Skin epidermis (tissue), 12 donors: ENCODE measurements at regions not wholly inside any gene's neighbourhood (a gene's known extent, or its start where the extent isn't known, plus 50 kb on each side); places are given as distances from the start of the nearest gene placed in this dataset.

Experiments
- H3K27ac ChIP-seq, 21 experiments: fragments of 200-600 bp; sonication (generic) in 11 of 21; one replicate each; pipeline ENCODE4 v1.5.0; 2020; ENCODE audit warnings: mild to moderate bottlenecking in 3 of 21, inconsistent platforms in 2 of 21, moderate library complexity in 2 of 21
- H3K4me3 ChIP-seq, 7 experiments: fragments of 200-600 bp; sonication (generic) in 2 of 7; one replicate each; pipeline ENCODE4 v1.5.0; 2020; ENCODE audit warnings: inconsistent platforms in 2 of 7, mild to moderate bottlenecking in 2 of 7, moderate library complexity in 1 of 7

- H3K27ac ChIP-seq: no peak overlapping the region
Measured at GRCh38 chr7:124532166-124532565, 233.4 kb downstream of the GPR37 start.

DNA sequence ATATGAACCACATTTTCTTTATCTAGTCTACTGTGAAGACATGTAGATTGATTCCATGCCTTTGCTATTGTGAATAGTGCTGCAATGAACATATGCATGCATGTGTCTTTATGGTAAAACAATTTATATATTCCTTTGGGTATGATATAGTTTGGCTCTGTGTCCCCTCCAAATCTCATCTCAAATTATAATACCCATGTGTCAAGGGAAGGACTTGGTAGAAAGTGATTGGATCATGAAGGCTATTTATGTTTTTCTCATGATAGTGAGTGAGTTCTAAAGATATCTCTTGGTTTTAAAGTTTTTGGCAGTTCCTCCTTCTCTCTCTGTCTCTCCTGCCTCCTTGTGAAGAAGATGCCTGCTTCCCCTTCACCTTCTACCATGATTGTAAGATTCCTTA, 248.7 kb downstream of the GPR37 start:
- Histone ChIP-seq H3K27ac (no peak overlapping the region), H3K4me3 (no peak overlapping the region)

More at GRCh38 chr7:124532166-124532565, 233.4 kb downstream of the GPR37 start:
- no peak overlapping the region for H3K4me3 ChIP-seq

DNA sequence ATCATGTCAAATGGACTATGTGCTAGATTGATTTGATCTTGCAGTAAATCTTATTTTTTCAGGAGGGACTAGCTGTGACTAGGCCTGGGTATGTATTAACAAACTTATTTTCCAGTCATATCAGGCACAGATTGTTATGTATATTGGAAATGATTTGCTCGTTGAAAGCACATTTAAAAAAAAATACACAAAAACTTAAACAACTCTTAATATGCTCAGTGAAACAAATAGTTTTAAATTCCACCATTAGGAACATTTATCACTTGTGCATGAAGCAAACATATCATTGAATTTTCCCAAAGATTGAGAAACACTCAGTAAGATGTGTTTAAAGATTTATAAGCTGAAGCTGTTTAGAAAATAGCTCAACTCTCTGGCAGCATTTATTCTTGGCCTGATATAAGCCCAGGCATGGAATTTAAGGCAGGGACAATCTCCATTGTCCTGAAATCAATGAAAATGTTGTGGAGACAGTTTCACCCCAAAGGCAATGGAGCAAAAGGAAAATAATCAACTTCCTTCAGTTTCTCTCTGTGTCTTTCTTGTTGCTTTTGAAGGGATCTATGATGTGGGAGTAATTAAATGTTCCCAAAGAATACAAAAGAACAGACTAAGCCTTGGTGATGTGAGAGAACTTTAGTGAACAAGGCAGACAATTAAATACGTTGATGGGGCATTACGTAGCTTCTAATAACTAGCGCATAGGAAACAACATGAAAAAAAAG, 250.3 kb downstream of the GPR37 start:
- Histone ChIP-seq H3K27ac (no peak overlapping the region), H3K4me3 (no peak overlapping the region)

DNA sequence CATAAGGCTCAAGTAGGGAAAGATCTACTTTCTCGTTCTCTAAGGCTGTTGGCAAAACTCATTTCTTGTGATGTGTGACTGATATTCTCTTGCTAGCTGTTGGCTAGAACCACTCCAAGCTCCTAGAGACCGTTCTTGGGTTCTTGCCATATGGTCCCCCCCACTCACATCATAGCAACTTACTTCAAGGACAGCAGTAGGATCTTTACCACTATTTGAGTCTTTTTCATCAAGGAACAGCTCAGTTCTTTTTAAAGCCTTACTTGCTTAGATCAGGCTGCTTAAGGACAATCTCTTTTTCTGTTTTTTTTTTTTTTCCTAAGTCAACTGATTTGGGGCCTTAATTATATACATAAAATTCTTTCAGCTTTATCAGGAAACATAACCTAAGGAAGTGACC, 251.1 kb downstream of the GPR37 start:
- H3K4me3 ChIP-seq: no peak overlapping the region
- H3K27ac ChIP-seq: no peak overlapping the region

DNA sequence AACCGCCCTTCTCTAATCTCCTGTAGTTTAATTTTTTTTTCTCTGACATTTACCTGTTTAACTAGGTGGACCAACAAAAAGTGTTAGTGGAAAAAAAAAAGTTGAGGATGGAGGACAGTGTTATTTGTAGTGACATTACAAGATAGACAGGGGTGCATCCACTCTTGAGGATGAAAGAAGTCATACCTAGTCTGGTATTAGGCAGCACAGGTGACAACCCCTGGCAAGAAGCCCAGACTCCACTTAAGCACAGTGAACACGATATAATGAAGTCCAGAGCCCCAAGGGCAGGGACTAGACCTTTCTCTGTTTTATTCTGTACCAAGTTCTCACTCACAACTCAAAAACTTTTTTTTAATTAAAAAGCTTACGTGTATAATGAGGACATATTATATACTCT, 268.4 kb downstream of the GPR37 start:
- H3K27ac ChIP-seq: no peak overlapping the region
- H3K4me3 ChIP-seq: no peak overlapping the region

DNA sequence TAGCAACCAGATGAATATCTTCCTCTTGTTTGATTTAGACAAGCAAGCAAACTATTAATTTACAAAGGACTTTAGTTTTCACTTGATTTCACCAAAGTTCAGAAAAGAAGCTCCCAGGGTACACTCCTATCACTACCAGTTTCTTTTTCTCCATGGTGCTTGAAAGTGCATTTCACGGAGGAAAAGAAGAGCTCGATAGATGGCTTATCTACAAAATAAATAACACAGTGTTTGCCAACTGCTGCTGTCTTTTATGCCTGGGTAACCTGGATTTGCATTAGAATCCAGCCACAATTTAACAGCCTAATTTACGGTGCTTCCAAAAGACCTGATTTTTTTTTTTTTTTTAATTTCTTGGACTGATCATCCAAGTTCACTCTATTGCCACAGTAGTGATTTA, 275.7 kb downstream of the GPR37 start:
- Histone ChIP-seq H3K4me3 (no peak overlapping the region), H3K27ac (no peak overlapping the region)

GRCh38 chr7:124489082-124489819, 276.3 kb downstream of the GPR37 start:
- H3K27ac ChIP-seq: no peak overlapping the region
- H3K4me3 ChIP-seq: no peak overlapping the region

DNA sequence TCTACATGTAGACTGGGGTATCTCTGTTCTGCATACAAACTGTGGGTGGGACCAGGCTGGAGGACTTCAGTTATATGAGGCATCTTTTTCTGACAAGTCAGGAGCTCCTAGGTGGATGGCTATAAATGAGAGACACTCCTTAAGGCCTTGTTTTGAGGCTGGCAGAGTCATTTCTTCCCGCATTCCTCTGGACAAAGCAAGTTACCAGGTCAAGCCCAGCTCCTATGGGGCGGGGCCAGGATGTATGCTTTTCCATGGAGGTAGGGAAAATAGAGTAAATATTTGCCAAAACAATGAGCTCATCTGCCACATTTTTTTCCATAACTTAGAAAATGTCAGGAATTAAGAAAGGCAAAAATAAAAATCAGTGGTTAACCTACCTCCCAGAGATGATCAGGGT, 283.4 kb downstream of the GPR37 start:
- no peak overlapping the region for H3K4me3 ChIP-seq
- no peak overlapping the region for H3K27ac ChIP-seq

GRCh38 chr7:124480821-124481290, 284.7 kb downstream of the GPR37 start:
- H3K4me3 ChIP-seq: no peak overlapping the region

GRCh38 chr7:124480036-124480820, 285.4 kb downstream of the GPR37 start:
- H3K4me3 ChIP-seq: no peak overlapping the region

More at GRCh38 chr7:124480821-124481290, 284.7 kb downstream of the GPR37 start:
- no peak overlapping the region for H3K27ac ChIP-seq

DNA sequence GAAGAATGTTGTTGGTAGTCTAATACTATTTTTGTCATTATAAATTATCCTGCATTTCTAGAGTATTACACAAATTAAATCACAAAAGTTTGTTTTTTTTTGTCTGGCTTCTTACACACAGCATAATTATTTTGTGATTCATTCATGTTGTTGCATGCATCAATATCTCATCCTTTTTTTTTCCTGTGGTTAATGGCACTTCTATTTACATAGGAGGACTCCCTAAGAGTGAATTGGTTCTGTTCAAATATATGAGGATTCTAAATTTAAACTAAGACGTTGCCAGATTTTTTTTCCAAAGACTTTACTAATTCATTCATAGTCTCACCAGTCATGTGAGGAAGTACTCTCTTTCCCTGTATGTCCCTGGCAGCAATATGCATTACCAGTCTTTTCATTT, 303.3 kb downstream of the GPR37 start:
- Histone ChIP-seq H3K4me3 (no peak overlapping the region), H3K27ac (no peak overlapping the region)

More at GRCh38 chr7:124480036-124480820, 285.4 kb downstream of the GPR37 start:
- no peak overlapping the region for H3K27ac ChIP-seq

GRCh38 chr7:124460555-124460954, 305.0 kb downstream of the GPR37 start:
- Histone ChIP-seq H3K27ac (no peak overlapping the region), H3K4me3 (no peak overlapping the region)

- no peak overlapping the region for H3K27ac ChIP-seq
Measured at GRCh38 chr7:124460056-124460450, 305.5 kb downstream of the GPR37 start.

GRCh38 chr7:124459101-124460055, 306.2 kb downstream of the GPR37 start:
- Histone ChIP-seq H3K27ac (no peak overlapping the region), H3K4me3 (no peak overlapping the region)

More at GRCh38 chr7:124460056-124460450, 305.5 kb downstream of the GPR37 start:
- no peak overlapping the region for H3K4me3 ChIP-seq

DNA sequence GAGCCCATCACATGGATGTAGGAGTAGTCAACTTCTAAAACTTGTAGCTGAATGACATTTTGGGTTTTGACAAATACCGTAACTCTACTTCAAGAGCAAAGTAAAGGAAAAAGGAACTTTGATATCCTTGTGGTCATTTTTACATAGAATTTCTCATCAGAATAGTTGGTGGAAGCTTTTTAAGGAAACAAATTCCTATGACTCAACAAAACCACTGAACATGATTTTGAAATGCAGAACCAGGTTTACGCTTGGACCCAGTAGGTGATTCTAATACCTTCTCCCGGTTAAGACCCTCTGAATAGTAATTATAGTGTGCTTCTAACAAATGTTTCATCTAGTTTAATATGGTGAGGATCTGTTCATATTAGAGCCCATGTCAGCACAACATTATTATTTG, 307.8 kb downstream of the GPR37 start:
- no peak overlapping the region for H3K27ac ChIP-seq
- no peak overlapping the region for H3K4me3 ChIP-seq

- Histone ChIP-seq H3K27ac (no peak overlapping the region), H3K4me3 (no peak overlapping the region)
Measured at GRCh38 chr7:124456286-124456685, 309.3 kb downstream of the GPR37 start.

GRCh38 chr7:124452186-124452585, 313.4 kb downstream of the GPR37 start:
- Histone ChIP-seq H3K4me3 (no peak overlapping the region), H3K27ac (no peak overlapping the region)

DNA sequence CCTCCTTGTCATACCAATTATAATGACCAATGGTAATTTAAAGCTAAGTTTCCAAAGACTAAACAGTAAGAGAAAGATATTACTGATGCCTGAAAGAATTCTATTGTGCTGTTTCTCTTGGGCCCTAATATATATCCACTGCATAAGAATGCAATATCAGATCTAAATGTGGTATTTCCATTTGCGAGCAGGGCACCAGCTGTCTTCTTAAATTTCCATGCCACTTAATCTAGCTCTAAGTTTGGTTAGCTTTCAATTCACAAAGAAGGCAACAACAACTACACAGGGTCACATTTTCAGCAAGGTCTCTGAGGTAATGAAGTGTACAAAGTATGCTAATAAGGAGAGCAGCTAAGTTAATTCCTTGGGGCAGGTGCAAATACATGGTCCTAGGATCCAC, 315.7 kb downstream of the GPR37 start:
- Histone ChIP-seq H3K4me3 (no peak overlapping the region), H3K27ac (no peak overlapping the region)
